ENCODE measurements at regions not wholly inside any gene's neighbourhood (a gene's known extent, or its start where the extent isn't known, plus 50 kb on each side); places are given as distances from the start of the nearest gene placed in this dataset.

- no peak overlapping the region for H3K4ac ChIP-seq (ENCODE audit: low read depth, low read length)
- no peaks in the 10 kb centered on the region for H3K79me2 ChIP-seq (ENCODE audit: control insufficient read depth, insufficient read depth, low read length, poor library complexity)
- no peak overlapping the region for H3K18ac ChIP-seq (ENCODE audit: low read length)
- no peaks in the 10 kb centered on the region for H3K9me3 ChIP-seq (ENCODE audit: insufficient read depth, low read depth, low read length)
- H3K27ac ChIP-seq (ENCODE audit: low read depth, low read length), result no peak overlapping the region
- no peak overlapping the region for H2BK5ac ChIP-seq (ENCODE audit: low read depth, low read length, poor library complexity)
- H4K91ac ChIP-seq (ENCODE audit: low read depth, low read length), result no peak overlapping the region
- no peak overlapping the region for H4K8ac ChIP-seq (ENCODE audit: low read depth, low read length)
- no peak overlapping the region for H3K4me2 ChIP-seq (ENCODE audit: low read length)
- H3K4me1 ChIP-seq (ENCODE audit: control insufficient read depth in 1 of 2, insufficient read depth in 2 of 2, low read length in 2 of 2), result no peaks in the 10 kb centered on the region
- no peak overlapping the region for H2BK12ac ChIP-seq (ENCODE audit: low read length)
- H2AFZ ChIP-seq (ENCODE audit: insufficient read depth, low read length, poor library complexity), result no peak overlapping the region
- H2BK120ac ChIP-seq (ENCODE audit: insufficient read depth, low read length, poor library complexity), result no peak overlapping the region
- H3K23ac ChIP-seq (ENCODE audit: low read length), result no peak overlapping the region
- H3K4me3 ChIP-seq (ENCODE audit: low read depth, low read length), result no peak overlapping the region
- DNase-seq, result no peak
- H3K79me1 ChIP-seq (ENCODE audit: low read length), result no peaks in the 10 kb centered on the region
- no CpG with 5 or more reads among the region's 1 CpG for WGBS (ENCODE audit: extremely low coverage, insufficient coverage, insufficient read length)
- H3K27me3 ChIP-seq (ENCODE audit: insufficient read depth, low read length), result no peaks in the 10 kb centered on the region
- H4K12ac ChIP-seq (ENCODE audit: low read depth, low read length), result no peak overlapping the region
- no peak overlapping the region for H3K14ac ChIP-seq (ENCODE audit: low read length)
- no peak overlapping the region for H2AK5ac ChIP-seq (ENCODE audit: low read length)
- H3K36me3 ChIP-seq (ENCODE audit: control insufficient read depth in 1 of 2, insufficient read depth in 2 of 2, low read length in 2 of 2), result no peaks in the 10 kb centered on the region
- H3K9ac ChIP-seq (ENCODE audit: low read length), result no peak overlapping the region
Measured at GRCh38 chr12:61111218-61111617, 1149.0 kb upstream of the USP15 start.

- Histone ChIP-seq H3K23ac (ENCODE audit: low read length) (no peak overlapping the region), H3K9me3 (ENCODE audit: insufficient read depth, low read depth, low read length) (no peaks in the 10 kb centered on the region), H4K8ac (ENCODE audit: low read depth, low read length) (no peak overlapping the region), H3K79me1 (ENCODE audit: low read length) (no peaks in the 10 kb centered on the region), H4K91ac (ENCODE audit: low read depth, low read length) (no peak overlapping the region), H3K27me3 (ENCODE audit: insufficient read depth, low read length) (no peaks in the 10 kb centered on the region), H3K9ac (ENCODE audit: low read length) (no peak overlapping the region), H2BK12ac (ENCODE audit: low read length) (no peak overlapping the region), H2AK5ac (ENCODE audit: low read length) (no peak overlapping the region), H3K79me2 (ENCODE audit: control insufficient read depth, insufficient read depth, low read length, poor library complexity) (no peaks in the 10 kb centered on the region), H3K14ac (ENCODE audit: low read length) (no peak overlapping the region), H3K18ac (ENCODE audit: low read length) (no peak overlapping the region), H4K12ac (ENCODE audit: low read depth, low read length) (no peak overlapping the region), H2BK5ac (ENCODE audit: low read depth, low read length, poor library complexity) (no peak overlapping the region), H3K4me1 (ENCODE audit: control insufficient read depth in 1 of 2, insufficient read depth in 2 of 2, low read length in 2 of 2) (no peaks in the 10 kb centered on the region), H3K36me3 (ENCODE audit: control insufficient read depth in 1 of 2, insufficient read depth in 2 of 2, low read length in 2 of 2) (no peaks in the 10 kb centered on the region), H2AFZ (ENCODE audit: insufficient read depth, low read length, poor library complexity) (no peak overlapping the region), H3K4me2 (ENCODE audit: low read length) (no peak overlapping the region), H2BK120ac (ENCODE audit: insufficient read depth, low read length, poor library complexity) (no peak overlapping the region), H3K4me3 (ENCODE audit: low read depth, low read length) (no peak overlapping the region), H3K27ac (ENCODE audit: low read depth, low read length) (no peak overlapping the region), H3K4ac (ENCODE audit: low read depth, low read length) (no peak overlapping the region)
- DNase-seq, result no peak
- no CpG with 5 or more reads among the region's 3 CpGs for WGBS (ENCODE audit: extremely low coverage, insufficient coverage, insufficient read length)
Measured at GRCh38 chr12:61137677-61138414, 1122.4 kb upstream of the USP15 start.

GRCh38 chr12:61138415-61138759 is 1121.8 kb upstream of the USP15 start:
- H2AFZ ChIP-seq (ENCODE audit: insufficient read depth, low read length, poor library complexity), result no peak overlapping the region
- no peak overlapping the region for H3K4ac ChIP-seq (ENCODE audit: low read depth, low read length)
- H3K27ac ChIP-seq (ENCODE audit: low read depth, low read length), result no peak overlapping the region
- H3K14ac ChIP-seq (ENCODE audit: low read length), result no peak overlapping the region
- H3K4me1 ChIP-seq (ENCODE audit: control insufficient read depth in 1 of 2, insufficient read depth in 2 of 2, low read length in 2 of 2), result no peaks in the 10 kb centered on the region
- no peak overlapping the region for H3K18ac ChIP-seq (ENCODE audit: low read length)
- no peak overlapping the region for H2BK120ac ChIP-seq (ENCODE audit: insufficient read depth, low read length, poor library complexity)
- no peaks in the 10 kb centered on the region for H3K36me3 ChIP-seq (ENCODE audit: control insufficient read depth in 1 of 2, insufficient read depth in 2 of 2, low read length in 2 of 2)
- no peak overlapping the region for H2AK5ac ChIP-seq (ENCODE audit: low read length)
- no peaks in the 10 kb centered on the region for H3K9me3 ChIP-seq (ENCODE audit: insufficient read depth, low read depth, low read length)
- no peak overlapping the region for H3K23ac ChIP-seq (ENCODE audit: low read length)
- H3K79me2 ChIP-seq (ENCODE audit: control insufficient read depth, insufficient read depth, low read length, poor library complexity), result no peaks in the 10 kb centered on the region
- H4K12ac ChIP-seq (ENCODE audit: low read depth, low read length), result no peak overlapping the region
- no peak for DNase-seq
- H2BK12ac ChIP-seq (ENCODE audit: low read length), result no peak overlapping the region
- H3K9ac ChIP-seq (ENCODE audit: low read length), result no peak overlapping the region
- H3K27me3 ChIP-seq (ENCODE audit: insufficient read depth, low read length), result no peaks in the 10 kb centered on the region
- no peak overlapping the region for H3K4me3 ChIP-seq (ENCODE audit: low read depth, low read length)
- H3K4me2 ChIP-seq (ENCODE audit: low read length), result no peak overlapping the region
- H4K91ac ChIP-seq (ENCODE audit: low read depth, low read length), result no peak overlapping the region
- H2BK5ac ChIP-seq (ENCODE audit: low read depth, low read length, poor library complexity), result no peak overlapping the region
- H4K8ac ChIP-seq (ENCODE audit: low read depth, low read length), result no peak overlapping the region
- H3K79me1 ChIP-seq (ENCODE audit: low read length), result no peaks in the 10 kb centered on the region

- Histone ChIP-seq H3K9ac (ENCODE audit: low read length) (no peak overlapping the region), H3K4me2 (ENCODE audit: low read length) (no peak overlapping the region), H3K27ac (ENCODE audit: low read depth, low read length) (no peak overlapping the region), H2BK5ac (ENCODE audit: low read depth, low read length, poor library complexity) (no peak overlapping the region), H3K4ac (ENCODE audit: low read depth, low read length) (no peak overlapping the region), H3K4me1 (ENCODE audit: control insufficient read depth in 1 of 2, insufficient read depth in 2 of 2, low read length in 2 of 2) (no peaks in the 10 kb centered on the region), H3K79me2 (ENCODE audit: control insufficient read depth, insufficient read depth, low read length, poor library complexity) (no peaks in the 10 kb centered on the region), H4K8ac (ENCODE audit: low read depth, low read length) (no peak overlapping the region), H3K14ac (ENCODE audit: low read length) (no peak overlapping the region), H4K12ac (ENCODE audit: low read depth, low read length) (no peak overlapping the region), H3K4me3 (ENCODE audit: low read depth, low read length) (no peak overlapping the region), H2AK5ac (ENCODE audit: low read length) (no peak overlapping the region), H4K91ac (ENCODE audit: low read depth, low read length) (no peak overlapping the region), H3K36me3 (ENCODE audit: control insufficient read depth in 1 of 2, insufficient read depth in 2 of 2, low read length in 2 of 2) (no peaks in the 10 kb centered on the region), H3K23ac (ENCODE audit: low read length) (no peak overlapping the region), H2BK12ac (ENCODE audit: low read length) (no peak overlapping the region), H3K9me3 (ENCODE audit: insufficient read depth, low read depth, low read length) (no peaks in the 10 kb centered on the region), H2BK120ac (ENCODE audit: insufficient read depth, low read length, poor library complexity) (no peak overlapping the region), H3K18ac (ENCODE audit: low read length) (no peak overlapping the region), H3K27me3 (ENCODE audit: insufficient read depth, low read length) (no peaks in the 10 kb centered on the region), H2AFZ (ENCODE audit: insufficient read depth, low read length, poor library complexity) (no peak overlapping the region), H3K79me1 (ENCODE audit: low read length) (no peaks in the 10 kb centered on the region)
- no CpG with 5 or more reads among the region's 2 CpGs for WGBS (ENCODE audit: extremely low coverage, insufficient coverage, insufficient read length)
- DNase-seq, result peak in 1 of 2 donors; percentile 7
Measured at GRCh38 chr12:61161961-61162360, 1098.2 kb upstream of the USP15 start.

Measured in trophoblast cell (in vitro differentiated cells and primary cell).